ENCODE measurements at regions not wholly inside any gene's neighbourhood (a gene's known extent, or its start where the extent isn't known, plus 50 kb on each side); places are given as distances from the start of the nearest gene placed in this dataset.
"Not testable (repeated sequence)": the region's sequence is repeated elsewhere in the genome, so short reads cannot be mapped to it uniquely, and the experiment has no call there.

DNA sequence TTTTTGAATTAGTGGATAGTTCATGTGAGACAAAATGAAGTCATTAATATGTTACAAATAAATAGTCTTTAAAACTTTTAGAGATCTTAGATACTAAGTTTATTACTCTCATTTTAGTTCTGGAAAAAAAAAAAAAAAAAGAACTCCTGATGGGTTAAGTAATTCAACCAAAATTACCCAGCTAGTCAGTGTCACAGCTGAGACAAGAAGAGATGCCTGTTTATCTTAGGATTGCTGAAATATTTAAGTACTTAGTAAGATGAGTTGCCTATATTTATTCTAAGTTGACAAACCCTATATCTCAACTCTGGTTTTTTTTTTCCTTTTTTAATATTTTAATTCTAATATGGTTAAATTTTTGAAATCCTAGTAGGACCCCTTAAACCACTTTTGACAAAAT is 781.0 kb upstream of the LRRN3 start:
- H3K4me3 ChIP-seq (ENCODE audit: low read length), result no peak overlapping the region
- TF ChIP-seq EZH2phosphoT487 (IDR thresholded peaks at IDR 0.05; ENCODE audit: borderline replicate concordance, low read length), result no peak
- TF ChIP-seq, protein P1, sequence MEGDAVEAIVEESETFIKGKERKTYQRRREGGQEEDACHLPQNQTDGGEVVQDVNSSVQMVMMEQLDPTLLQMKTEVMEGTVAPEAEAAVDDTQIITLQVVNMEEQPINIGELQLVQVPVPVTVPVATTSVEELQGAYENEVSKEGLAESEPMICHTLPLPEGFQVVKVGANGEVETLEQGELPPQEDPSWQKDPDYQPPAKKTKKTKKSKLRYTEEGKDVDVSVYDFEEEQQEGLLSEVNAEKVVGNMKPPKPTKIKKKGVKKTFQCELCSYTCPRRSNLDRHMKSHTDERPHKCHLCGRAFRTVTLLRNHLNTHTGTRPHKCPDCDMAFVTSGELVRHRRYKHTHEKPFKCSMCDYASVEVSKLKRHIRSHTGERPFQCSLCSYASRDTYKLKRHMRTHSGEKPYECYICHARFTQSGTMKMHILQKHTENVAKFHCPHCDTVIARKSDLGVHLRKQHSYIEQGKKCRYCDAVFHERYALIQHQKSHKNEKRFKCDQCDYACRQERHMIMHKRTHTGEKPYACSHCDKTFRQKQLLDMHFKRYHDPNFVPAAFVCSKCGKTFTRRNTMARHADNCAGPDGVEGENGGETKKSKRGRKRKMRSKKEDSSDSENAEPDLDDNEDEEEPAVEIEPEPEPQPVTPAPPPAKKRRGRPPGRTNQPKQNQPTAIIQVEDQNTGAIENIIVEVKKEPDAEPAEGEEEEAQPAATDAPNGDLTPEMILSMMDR (IDR thresholded peaks at IDR 0.05; ENCODE audit: low read depth, low read length, poor library complexity, severe bottlenecking), result no peak
- H3K36me3 ChIP-seq (ENCODE audit: control insufficient read depth, low read length), result no peaks in the 10 kb centered on the region

DNA sequence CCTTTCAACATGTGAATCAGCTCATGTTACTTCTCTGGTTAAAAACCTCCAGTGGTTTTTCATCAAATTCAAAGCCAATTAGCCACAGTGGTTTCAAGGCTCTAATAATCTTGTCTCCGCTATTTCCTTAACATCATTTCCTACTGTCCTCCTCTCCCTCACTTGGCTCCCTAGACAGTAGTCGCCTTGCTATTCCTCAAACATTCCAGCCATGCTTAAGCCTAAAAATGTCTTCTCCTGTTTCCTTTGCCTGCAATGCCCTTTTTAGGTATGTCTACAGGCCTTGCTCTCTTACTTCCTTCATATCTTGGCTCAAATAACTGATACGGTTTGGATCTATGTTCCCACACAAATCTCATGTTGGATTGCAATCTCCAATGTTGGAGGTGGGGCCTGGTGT is 779.4 kb upstream of the LRRN3 start:
- TF ChIP-seq EZH2phosphoT487 (IDR thresholded peaks at IDR 0.05; ENCODE audit: borderline replicate concordance, low read length), result no peak
- TF ChIP-seq, protein P1 (IDR thresholded peaks at IDR 0.05; ENCODE audit: low read depth, low read length, poor library complexity, severe bottlenecking), result no peak
- no peak overlapping the region for H3K4me3 ChIP-seq (ENCODE audit: low read length)
- H3K4me2 ChIP-seq (ENCODE audit: low read length), result no peak overlapping the region
- H4K20me1 ChIP-seq (ENCODE audit: control insufficient read depth, insufficient read depth, low read depth, low read length), result no peaks in the 10 kb centered on the region
- no peaks in the 10 kb centered on the region; the same call in 1 of the 2 replicates for H3K9me3 ChIP-seq (ENCODE audit: control insufficient read depth, insufficient read depth, low read length)
- no peaks in the 10 kb centered on the region for H3F3A ChIP-seq (ENCODE audit: control insufficient read depth, insufficient read depth)
- no peaks in the 10 kb centered on the region for H3K36me3 ChIP-seq (ENCODE audit: control insufficient read depth, low read length)
- H3K27me3 ChIP-seq (ENCODE audit: control insufficient read depth, low read length), result no peaks in the 10 kb centered on the region
- H3K9me2 ChIP-seq (replicated peaks; ENCODE audit: control insufficient read depth, low read length), result no peaks in the 10 kb centered on the region
- H3K4me1 ChIP-seq (ENCODE audit: control insufficient read depth, low read length), result no peaks in the 10 kb centered on the region
- H3K27ac ChIP-seq (ENCODE audit: low read depth, low read length), result no peak overlapping the region
- no peaks in the 10 kb centered on the region for H3K79me2 ChIP-seq (ENCODE audit: control insufficient read depth, low read length)

More for the DNA sequence above, 781.0 kb upstream of the LRRN3 start:
- Histone ChIP-seq H3K9me3 (ENCODE audit: control insufficient read depth, insufficient read depth, low read length) (no peaks in the 10 kb centered on the region; the same call in 1 of the 2 replicates), H3K9me2 (replicated peaks; ENCODE audit: control insufficient read depth, low read length) (no peaks in the 10 kb centered on the region), H3F3A (ENCODE audit: control insufficient read depth, insufficient read depth) (no peaks in the 10 kb centered on the region), H3K79me2 (ENCODE audit: control insufficient read depth, low read length) (no peaks in the 10 kb centered on the region), H3K27me3 (ENCODE audit: control insufficient read depth, low read length) (no peaks in the 10 kb centered on the region), H4K20me1 (ENCODE audit: control insufficient read depth, insufficient read depth, low read depth, low read length) (no peaks in the 10 kb centered on the region), H3K27ac (ENCODE audit: low read depth, low read length) (no peak overlapping the region), H3K4me1 (ENCODE audit: control insufficient read depth, low read length) (no peaks in the 10 kb centered on the region), H3K4me2 (ENCODE audit: low read length) (no peak overlapping the region)

DNA sequence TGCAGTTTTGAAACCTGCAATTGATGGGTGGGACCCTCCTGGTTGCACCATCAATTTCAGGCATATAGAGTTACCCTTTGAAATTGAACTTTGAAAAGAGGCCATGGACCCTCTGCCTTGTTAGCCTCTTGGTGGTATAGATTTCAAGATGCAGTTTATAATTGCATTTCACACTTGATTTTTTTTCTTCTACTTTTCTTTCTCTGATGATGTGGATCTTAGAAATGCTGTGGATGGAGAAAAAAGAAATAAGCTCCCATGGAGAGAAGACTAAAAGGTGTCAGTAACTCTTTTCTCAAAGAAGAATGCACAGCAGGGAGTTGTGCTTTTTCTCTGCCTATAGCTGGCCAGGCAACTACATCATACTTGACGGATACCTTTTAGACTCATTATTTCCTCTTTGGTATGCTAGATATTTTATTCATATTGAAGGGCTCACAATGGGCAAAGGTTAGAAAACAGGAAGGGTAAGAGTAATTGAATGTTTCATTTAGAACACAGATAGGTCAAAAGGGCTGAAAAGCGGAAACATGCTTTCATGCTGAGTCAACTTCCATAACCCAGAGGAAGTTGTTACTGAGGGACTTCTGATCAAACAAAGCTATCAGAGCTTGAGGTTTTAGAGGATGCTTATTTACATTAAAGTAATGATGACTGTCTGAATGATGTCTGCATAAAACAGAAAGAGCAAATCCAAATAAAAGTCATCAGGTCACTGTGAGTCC is 773.2 kb upstream of the LRRN3 start:
- Histone ChIP-seq H3K9me2 (replicated peaks; ENCODE audit: control insufficient read depth, low read length) (no peaks in the 10 kb centered on the region), H3K79me2 (ENCODE audit: control insufficient read depth, low read length) (no peaks in the 10 kb centered on the region), H3K27ac (ENCODE audit: low read depth, low read length) (no peak overlapping the region), H3K4me1 (ENCODE audit: control insufficient read depth, low read length) (no peaks in the 10 kb centered on the region), H3F3A (ENCODE audit: control insufficient read depth, insufficient read depth) (no peaks in the 10 kb centered on the region), H3K4me3 (ENCODE audit: low read length) (no peak overlapping the region), H4K20me1 (ENCODE audit: control insufficient read depth, insufficient read depth, low read depth, low read length) (no peaks in the 10 kb centered on the region), H3K36me3 (ENCODE audit: control insufficient read depth, low read length) (no peaks in the 10 kb centered on the region), H3K9me3 (ENCODE audit: control insufficient read depth, insufficient read depth, low read length) (no peaks in the 10 kb centered on the region; the same call in 1 of the 2 replicates), H3K27me3 (ENCODE audit: control insufficient read depth, low read length) (no peaks in the 10 kb centered on the region), H3K4me2 (ENCODE audit: low read length) (no peak overlapping the region)
- TF ChIP-seq EZH2phosphoT487 (IDR thresholded peaks at IDR 0.05; ENCODE audit: borderline replicate concordance, low read length), result no peak
- TF ChIP-seq, protein P1 (IDR thresholded peaks at IDR 0.05; ENCODE audit: low read depth, low read length, poor library complexity, severe bottlenecking), result no peak

DNA sequence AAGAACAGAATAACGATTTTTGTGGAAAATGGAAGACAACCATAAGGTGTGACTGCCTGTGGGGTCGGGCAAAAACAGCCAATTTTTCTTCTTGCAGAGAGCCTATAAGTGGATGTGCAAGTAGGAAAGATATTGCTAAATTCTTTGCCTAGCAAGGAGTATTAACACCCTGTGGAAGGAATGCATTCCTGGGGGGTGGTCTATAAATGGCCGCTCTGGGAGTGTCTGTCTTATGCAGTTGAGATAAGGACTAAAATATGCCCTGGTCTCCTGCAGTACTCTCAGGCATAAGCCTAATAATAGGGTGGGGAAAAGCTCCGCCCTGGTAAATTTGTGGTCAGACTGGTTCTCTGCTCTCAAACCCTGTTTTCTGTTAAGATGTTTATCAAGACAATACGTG is 770.6 kb upstream of the LRRN3 start:
- H3K4me3 ChIP-seq (ENCODE audit: low read length); H3K36me3 ChIP-seq (ENCODE audit: control insufficient read depth, low read length); H3K9me2 ChIP-seq (replicated peaks; ENCODE audit: control insufficient read depth, low read length): not testable (repeated sequence)

More for the DNA sequence above, 770.6 kb upstream of the LRRN3 start:
- not testable (repeated sequence) for H3K27ac ChIP-seq (ENCODE audit: low read depth, low read length); H3K4me1 ChIP-seq (ENCODE audit: control insufficient read depth, low read length); H3K4me2 ChIP-seq (ENCODE audit: low read length); H4K20me1 ChIP-seq (ENCODE audit: control insufficient read depth, insufficient read depth, low read depth, low read length); H3K9me3 ChIP-seq (ENCODE audit: control insufficient read depth, insufficient read depth, low read length); H3K27me3 ChIP-seq (ENCODE audit: control insufficient read depth, low read length); H3K79me2 ChIP-seq (ENCODE audit: control insufficient read depth, low read length); H3F3A ChIP-seq (ENCODE audit: control insufficient read depth, insufficient read depth)
